Activated B cell treated with CpG ODN at 0.5 μM for 24 hours (primary cell): ENCODE measurements at regions not wholly inside any gene's neighbourhood (a gene's known extent, or its start where the extent isn't known, plus 50 kb on each side); places are given as distances from the start of the nearest gene placed in this dataset.
"Not testable (repeated sequence)": the region's sequence is repeated elsewhere in the genome, so short reads cannot be mapped to it uniquely, and the experiment has no call there.

Source experiments
- ATAC-seq: fragments of 200-7000 bp; cut with Tn5 transposase; one replicate; pipeline ENCODE4 v1.10.0; 2021; ENCODE audit warnings: low read depth, mild to moderate bottlenecking, moderate library complexity
- CTCF ChIA-PET: fragments of 350-600 bp; sonication (Branson Sonifier 250); formaldehyde crosslinking; loops from one replicate; lab custom pipeline; 2021; ENCODE audit warnings: antibody characterized with exemption; lab: Charles Lee
- POLR2A ChIA-PET: fragments of 350-600 bp; sonication (Branson Sonifier 250); formaldehyde crosslinking; loops from one replicate; lab custom pipeline; 2021; ENCODE audit warnings: antibody characterized with exemption; lab: Charles Lee
- DNase-seq: peaks from one replicate; pipeline ENCODE4 v3.0.0; 2022
- H3K27ac Mint-ChIP-seq: one replicate; pipeline ENCODE4 v1.8.0; 2020; ENCODE audit warnings: mixed read lengths
- H3K27me3 Mint-ChIP-seq: one replicate; pipeline ENCODE4 v1.8.0; 2021; ENCODE audit warnings: mixed read lengths
- H3K36me3 Mint-ChIP-seq: one replicate; pipeline ENCODE4 v1.8.0; 2021; ENCODE audit warnings: low read depth, mixed read lengths
- H3K4me1 Mint-ChIP-seq: one replicate; pipeline ENCODE4 v1.8.0; 2021; ENCODE audit warnings: mixed read lengths
- H3K4me3 Mint-ChIP-seq: one replicate; pipeline ENCODE4 v1.8.0; 2020; ENCODE audit warnings: mild to moderate bottlenecking, mixed read lengths
- H3K9me3 Mint-ChIP-seq: one replicate; pipeline ENCODE4 v1.8.0; 2020; ENCODE audit warnings: mixed read lengths
- CTCF ChIP-seq: fragments of 200-600 bp; IDR thresholded peaks from one replicate; pipeline ENCODE4 v1.8.0; 2022; ENCODE audit warnings: antibody characterized with exemption, mild to moderate bottlenecking
- intact Hi-C: fragments of 100-400 bp; cut with micrococcal nuclease; formaldehyde crosslinking; loops from one replicate; pipeline ENCODE4 v1.15.1; 2024

- ChIA-PET CTCF (no interaction called here), POLR2A (no interaction called here)
- no peaks in the 10 kb centered on the region for H3K27me3 Mint-ChIP-seq
- intact Hi-C loops: loop anchor here (2.0 to 5.0 kb wide), 3 partner anchors 106 to 295 kb away; no protein-coding TSS in a partner anchor
- TF ChIP-seq CTCF: no peak
- DNase-seq (no peak), ATAC-seq (no peak)
- no peak overlapping the region for H3K27ac Mint-ChIP-seq
- H3K4me3 Mint-ChIP-seq: no peak overlapping the region
- H3K9me3 Mint-ChIP-seq: no peaks in the 10 kb centered on the region
- H3K4me1 Mint-ChIP-seq: no peaks in the 10 kb centered on the region
- no peaks in the 10 kb centered on the region for H3K36me3 Mint-ChIP-seq
These were observed 90.1 kb upstream of the TBCA start for GRCh38 chr5:77866198-77866597.

- H3K4me1 Mint-ChIP-seq: no peaks in the 10 kb centered on the region
- ATAC-seq (no peak), DNase-seq (no peak)
- ChIA-PET POLR2A (no interaction called here), CTCF (no interaction called here)
- no peaks in the 10 kb centered on the region for H3K27me3 Mint-ChIP-seq
- H3K36me3 Mint-ChIP-seq: no peaks in the 10 kb centered on the region
- no peak for TF ChIP-seq CTCF
- H3K4me3 Mint-ChIP-seq: no peak overlapping the region
- no peaks in the 10 kb centered on the region for H3K9me3 Mint-ChIP-seq
- no peak overlapping the region for H3K27ac Mint-ChIP-seq
- intact Hi-C loops: loop anchor here (5.0 kb wide), 1 partner anchor 107 kb away; no protein-coding TSS in a partner anchor
These were observed 88.9 kb upstream of the TBCA start for GRCh38 chr5:77864997-77865396.

- DNase-seq (no peak), ATAC-seq (no peak)
- H3K27me3 Mint-ChIP-seq: no peaks in the 10 kb centered on the region
- intact Hi-C loops: no loop called here
- ChIA-PET POLR2A (no interaction called here), CTCF (interaction anchor here (0.9 kb wide), 1 partner anchor 10 kb away, joined by 3 read pairs; no protein-coding TSS in a partner anchor)
- no peak for TF ChIP-seq CTCF
- no peak overlapping the region for H3K4me3 Mint-ChIP-seq
- no peaks in the 10 kb centered on the region for H3K4me1 Mint-ChIP-seq
- no peak overlapping the region for H3K27ac Mint-ChIP-seq
- H3K9me3 Mint-ChIP-seq: no peaks in the 10 kb centered on the region
- no peaks in the 10 kb centered on the region for H3K36me3 Mint-ChIP-seq
These were observed 87.0 kb upstream of the TBCA start for GRCh38 chr5:77863181-77863580.

GRCh38 chr5:77861576-77861975 lies 85.4 kb upstream of the TBCA start:
- ChIA-PET CTCF (no interaction called here), POLR2A (no interaction called here)
- ATAC-seq (no peak), DNase-seq (no peak)
- intact Hi-C loops: no loop called here
- H3K27me3 Mint-ChIP-seq: no peaks in the 10 kb centered on the region
- H3K36me3 Mint-ChIP-seq: no peaks in the 10 kb centered on the region
- H3K9me3 Mint-ChIP-seq: no peaks in the 10 kb centered on the region
- no peaks in the 10 kb centered on the region for H3K4me1 Mint-ChIP-seq
- H3K4me3 Mint-ChIP-seq: no peak overlapping the region
- H3K27ac Mint-ChIP-seq: no peak overlapping the region
- TF ChIP-seq CTCF: no peak

GRCh38 chr5:77859306-77859705 lies 83.2 kb upstream of the TBCA start:
- Mint-ChIP-seq H3K4me3 (no peak overlapping the region), H3K27me3 (no peaks in the 10 kb centered on the region), H3K9me3 (no peaks in the 10 kb centered on the region), H3K36me3 (no peaks in the 10 kb centered on the region), H3K27ac (no peak overlapping the region), H3K4me1 (no peaks in the 10 kb centered on the region)
- DNase-seq: no peak
- CTCF ChIA-PET: interaction anchor here (0.6 kb wide), 1 partner anchor 581 kb away, joined by 3 read pairs; no protein-coding TSS in a partner anchor
- POLR2A ChIA-PET: no interaction called here
- ATAC-seq: no peak
- intact Hi-C loops: loop anchor here (10.0 kb wide), 1 partner anchor 1125 kb away; the partner anchor contains the start of gene ARSB
- no peak for TF ChIP-seq CTCF

GRCh38 chr5:77858678-77859077 lies 82.5 kb upstream of the TBCA start:
- H3K27ac Mint-ChIP-seq, H3K36me3 Mint-ChIP-seq, CTCF ChIA-PET, H3K4me1 Mint-ChIP-seq, H3K27me3 Mint-ChIP-seq, POLR2A ChIA-PET, H3K4me3 Mint-ChIP-seq, H3K9me3 Mint-ChIP-seq, DNase-seq, ATAC-seq: not testable (repeated sequence)
- intact Hi-C loops: loop anchor here (10.0 kb wide), 1 partner anchor 1126 kb away; the partner anchor contains the start of gene ARSB
